GM19324 (cell line): ENCODE measurements at regions not wholly inside any gene's neighbourhood (a gene's known extent, or its start where the extent isn't known, plus 50 kb on each side); places are given as distances from the start of the nearest gene placed in this dataset.

ENCODE experiments used
- ATAC-seq: cut with Tn5 transposase; IDR thresholded peaks from one replicate; pipeline ENCODE4 v1.9.1; 2021; ENCODE audit warnings: mild to moderate bottlenecking, moderate library complexity; ENCODE audit not compliant: unreplicated experiment, low FRiP score

DNA sequence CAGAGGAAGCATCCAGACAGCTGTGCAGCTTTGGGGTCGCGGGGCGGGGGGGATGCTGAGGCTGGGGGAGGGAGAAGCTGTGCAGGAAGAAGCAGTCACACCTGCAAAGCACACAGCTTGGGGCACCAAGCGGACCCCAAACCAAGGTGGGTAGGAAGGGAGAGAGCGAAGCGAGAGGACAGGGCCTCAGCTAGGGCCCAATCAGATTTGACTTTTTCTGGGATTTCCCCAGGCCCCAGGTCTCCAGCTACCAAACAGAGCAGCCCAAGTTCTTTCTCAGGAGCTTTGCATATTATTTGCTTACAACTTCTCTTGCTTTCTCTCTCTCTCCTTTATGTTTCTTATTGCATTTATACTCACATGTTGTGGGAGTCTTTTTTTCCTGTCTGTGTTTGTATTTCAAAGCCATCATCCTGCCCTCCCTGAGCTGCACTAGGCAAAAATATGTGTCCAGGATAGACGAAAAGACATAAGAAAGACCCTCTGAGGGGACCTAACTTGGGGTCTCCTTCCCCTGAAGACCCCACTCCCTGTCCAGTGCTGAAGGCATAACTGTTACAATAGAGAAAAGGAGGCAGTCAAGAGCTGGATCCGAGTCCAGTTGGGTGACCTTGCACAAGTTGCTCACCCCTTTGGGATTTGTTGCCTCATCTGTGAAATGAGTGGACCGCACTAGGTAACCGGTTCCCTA lies 50.6 kb upstream of the SMNDC1 start:
- peak; percentile 35 for ATAC-seq

DNA sequence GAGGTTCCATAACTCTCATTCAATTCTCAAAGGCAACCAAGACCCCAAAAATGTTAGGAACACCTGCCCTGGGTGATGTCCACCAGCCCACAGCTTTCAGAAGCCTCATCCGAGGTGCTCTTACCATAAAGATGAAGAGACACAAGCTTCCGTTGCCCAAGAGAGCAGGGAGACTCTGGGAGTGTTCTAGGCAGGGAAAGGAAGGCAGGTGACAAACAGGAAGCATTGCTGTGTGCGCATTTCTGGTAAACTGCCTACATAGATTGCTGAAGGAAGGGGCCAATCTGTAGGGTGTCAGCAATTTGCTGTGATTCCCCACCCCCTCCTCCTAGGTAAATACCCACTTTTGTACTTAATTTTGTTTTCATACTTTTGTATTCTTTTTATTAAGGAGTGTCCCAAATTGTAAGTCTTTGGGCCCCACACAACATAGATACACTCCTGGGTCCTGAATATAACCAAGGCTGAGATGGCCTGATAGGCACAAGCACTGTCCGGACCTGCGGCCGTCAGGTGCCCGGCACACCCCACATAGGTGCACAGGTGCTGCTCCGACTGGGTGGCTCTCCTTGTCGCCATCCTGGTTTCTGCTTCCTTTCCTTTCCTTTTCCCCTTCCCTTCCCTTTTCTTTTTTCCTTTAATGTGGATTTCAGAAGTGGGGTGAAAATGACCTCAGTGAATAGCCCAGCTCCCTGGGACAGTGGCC lies 51.4 kb upstream of the SMNDC1 start:
- peak; percentile 25 for ATAC-seq

DNA sequence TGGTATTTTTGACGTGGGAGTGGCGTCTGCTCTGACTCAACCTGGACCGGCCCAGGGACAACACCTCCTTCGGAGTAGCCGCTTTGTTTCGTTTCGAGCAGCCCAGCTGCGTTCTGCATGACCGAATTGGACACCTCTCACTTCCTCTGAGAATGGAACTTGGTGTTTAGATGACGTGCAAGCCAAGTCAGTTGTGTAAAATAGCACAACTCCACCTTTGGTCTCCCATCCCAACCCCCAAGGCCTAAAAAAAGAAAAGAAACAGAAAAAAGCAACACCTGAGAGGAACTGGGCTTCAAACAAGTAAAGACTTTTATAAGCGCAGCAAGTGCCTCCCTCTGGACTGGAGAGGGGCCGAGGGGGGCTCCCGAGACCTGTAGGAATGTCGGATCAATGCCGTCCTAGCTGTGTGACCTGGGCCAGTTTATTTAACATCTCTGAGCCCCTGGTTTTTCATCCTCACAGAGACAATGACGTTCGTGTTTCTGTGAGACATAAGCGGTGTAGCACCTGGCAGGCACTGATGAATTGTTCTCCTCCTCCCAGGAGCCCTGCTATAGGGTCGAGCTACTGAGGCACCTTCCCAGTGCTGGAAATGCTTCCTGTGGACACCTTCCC lies 52.0 kb upstream of the SMNDC1 start:
- ATAC-seq, result peak; percentile 78

DNA sequence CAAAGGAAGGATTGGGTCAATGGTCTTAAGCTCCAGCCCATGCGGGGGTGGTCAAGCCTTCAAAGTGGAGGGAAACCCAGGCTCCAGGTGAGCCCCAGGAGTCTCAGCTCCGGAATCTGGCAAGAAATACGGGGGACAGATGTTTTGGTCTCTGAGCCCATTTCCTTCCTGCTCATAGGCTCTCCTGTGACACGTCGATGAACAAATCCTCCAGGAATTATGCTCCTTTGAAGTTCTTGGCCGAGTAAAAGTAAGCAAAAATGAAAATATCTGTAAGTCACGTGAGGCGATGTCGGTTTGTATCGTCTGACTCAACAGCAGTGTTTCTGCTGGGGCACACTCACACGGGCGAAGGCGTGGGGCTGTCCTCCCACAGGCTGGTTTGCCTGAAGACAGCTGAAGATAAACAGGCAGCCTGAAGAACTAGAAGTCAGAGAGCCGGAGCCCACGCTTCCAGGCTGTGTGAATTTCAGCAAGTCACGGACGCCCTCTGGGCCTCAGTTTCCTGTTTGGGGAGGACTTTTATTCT lies 52.6 kb upstream of the SMNDC1 start:
- peak; percentile 0 for ATAC-seq

DNA sequence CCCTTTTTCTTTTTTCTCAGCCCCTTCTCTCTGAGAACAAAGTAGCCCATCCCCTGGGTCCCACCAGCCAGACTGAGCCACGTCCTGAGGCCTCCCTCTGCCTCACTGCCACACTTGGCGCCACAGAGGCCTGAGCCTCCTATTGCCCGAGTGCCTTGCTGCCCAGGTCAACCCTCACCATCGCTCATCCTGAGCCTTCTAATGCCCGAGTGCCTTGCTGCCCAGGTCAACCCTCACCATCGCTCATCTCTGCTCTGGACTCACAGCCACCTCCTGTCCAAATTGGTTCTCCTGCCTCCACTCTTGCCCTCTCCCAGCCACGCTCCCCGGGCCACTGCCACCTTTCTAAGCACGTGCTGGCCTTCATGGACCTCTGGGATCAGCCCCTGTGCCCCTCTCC lies 53.2 kb upstream of the SMNDC1 start:
- ATAC-seq, result no peak

DNA sequence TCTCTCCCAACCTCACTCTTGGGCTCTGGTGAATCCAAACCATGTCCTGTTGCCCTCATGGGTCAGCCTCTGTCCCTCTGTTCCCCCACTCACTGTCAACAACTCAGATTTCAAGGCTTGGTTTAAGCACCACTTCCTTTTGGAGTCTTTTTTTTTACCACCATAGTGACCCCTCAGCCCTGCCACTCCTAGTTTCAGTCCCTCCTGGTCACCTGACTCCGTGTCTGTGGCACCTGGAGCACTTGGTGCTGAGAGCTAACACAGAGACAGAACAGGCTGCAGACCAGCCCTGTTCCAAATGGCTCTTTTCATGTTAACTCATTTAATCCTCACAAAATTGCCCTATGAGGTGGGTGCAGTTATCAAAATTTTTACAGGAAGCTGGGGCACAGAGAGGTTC lies 53.6 kb upstream of the SMNDC1 start:
- no peak for ATAC-seq

DNA sequence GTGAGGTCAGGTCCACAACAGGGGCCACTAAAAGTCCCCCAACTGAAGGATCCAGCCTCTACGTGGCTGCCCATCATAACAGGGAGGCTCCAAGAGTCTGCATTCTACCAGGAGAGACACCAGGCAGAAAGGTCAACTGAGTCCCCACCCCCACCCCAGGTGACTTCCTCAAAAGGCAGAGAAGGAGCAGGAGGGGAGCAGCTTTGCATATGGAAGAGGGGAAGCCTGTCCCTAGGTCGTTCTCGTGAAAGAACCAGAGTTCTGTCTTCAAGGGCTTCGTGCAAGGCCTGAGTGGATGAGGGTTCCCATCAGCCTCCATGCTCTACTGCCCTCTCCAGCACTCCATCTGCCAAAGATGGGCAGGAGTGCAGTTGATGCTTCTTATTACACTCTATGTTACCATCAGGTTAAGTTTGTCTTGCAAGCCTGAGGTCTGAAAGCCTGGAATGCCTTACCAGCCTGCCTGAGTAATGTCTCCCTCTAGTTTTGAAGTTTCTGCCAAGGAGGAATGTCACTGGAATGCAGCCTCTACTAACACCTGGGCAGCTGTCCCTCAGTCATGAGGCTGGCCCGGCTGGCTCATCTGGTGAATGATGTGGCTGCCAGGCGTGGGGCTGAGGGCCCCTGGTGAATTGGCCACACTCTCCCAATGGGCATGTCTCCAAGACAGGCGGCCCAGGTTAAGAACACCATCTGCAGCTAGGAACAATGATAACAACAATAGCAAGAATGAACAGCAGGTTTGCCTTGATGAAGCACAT lies 54.3 kb upstream of the SMNDC1 start:
- no peak for ATAC-seq

DNA sequence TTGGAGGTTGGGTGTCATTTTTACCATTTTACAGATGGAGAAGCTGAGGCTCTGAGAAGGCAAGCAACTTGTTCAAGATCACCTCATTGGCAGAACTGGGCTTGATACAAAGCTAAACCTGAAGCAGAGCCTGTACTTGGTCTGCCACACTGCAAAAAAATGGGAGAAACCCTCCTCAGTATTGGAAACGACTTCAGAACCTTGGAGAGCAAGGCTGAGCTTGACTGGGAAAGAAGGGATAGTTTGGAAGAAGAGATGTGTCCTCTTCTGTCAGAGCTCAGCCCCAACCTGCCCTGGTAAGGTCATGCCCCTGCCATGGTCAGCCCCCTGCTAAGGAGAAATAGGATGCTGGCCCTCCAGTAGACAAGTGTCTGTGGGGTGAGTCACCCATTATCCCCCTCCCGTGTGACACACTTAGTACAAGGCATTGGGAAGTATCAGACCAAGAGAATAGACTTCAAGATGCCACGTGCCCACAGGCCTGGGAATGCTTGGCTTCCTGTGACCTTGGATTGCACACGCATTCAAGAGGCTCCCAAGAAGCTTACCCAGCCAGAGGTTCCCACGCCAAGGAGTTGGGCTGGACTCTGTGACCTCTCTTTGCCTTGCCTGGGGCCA lies 56.2 kb upstream of the SMNDC1 start:
- ATAC-seq, result no peak

DNA sequence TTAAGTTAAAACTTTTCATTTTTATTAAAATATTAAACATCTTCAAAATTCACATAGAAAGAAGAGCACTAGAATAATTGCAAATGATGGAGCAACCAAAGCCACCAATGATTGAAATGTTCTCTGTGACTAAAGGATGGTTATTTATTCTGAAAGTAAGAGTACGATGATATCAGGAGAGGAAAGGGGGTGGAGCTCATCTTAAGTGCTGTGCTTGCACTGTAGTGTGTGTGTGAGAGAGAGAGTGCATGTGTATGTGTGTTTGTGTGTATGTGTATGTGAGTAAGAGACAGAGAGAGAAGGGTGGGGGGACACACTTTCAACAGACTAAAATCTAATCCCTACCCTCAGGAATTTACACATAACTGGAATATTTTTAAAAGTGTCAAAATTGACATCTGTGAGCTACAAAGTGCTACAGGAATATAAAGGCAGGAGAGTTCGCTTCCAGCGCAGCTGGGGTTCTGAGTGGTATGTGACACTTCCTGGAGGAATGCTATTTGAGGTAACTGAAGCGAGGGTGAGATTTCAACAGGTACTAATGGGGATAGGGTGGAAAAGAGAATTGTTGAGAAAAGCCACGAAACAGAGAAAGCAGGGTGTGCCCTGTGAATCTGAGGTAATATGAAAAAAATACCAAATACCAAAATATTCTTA lies 57.2 kb upstream of the SMNDC1 start:
- no peak for ATAC-seq

DNA sequence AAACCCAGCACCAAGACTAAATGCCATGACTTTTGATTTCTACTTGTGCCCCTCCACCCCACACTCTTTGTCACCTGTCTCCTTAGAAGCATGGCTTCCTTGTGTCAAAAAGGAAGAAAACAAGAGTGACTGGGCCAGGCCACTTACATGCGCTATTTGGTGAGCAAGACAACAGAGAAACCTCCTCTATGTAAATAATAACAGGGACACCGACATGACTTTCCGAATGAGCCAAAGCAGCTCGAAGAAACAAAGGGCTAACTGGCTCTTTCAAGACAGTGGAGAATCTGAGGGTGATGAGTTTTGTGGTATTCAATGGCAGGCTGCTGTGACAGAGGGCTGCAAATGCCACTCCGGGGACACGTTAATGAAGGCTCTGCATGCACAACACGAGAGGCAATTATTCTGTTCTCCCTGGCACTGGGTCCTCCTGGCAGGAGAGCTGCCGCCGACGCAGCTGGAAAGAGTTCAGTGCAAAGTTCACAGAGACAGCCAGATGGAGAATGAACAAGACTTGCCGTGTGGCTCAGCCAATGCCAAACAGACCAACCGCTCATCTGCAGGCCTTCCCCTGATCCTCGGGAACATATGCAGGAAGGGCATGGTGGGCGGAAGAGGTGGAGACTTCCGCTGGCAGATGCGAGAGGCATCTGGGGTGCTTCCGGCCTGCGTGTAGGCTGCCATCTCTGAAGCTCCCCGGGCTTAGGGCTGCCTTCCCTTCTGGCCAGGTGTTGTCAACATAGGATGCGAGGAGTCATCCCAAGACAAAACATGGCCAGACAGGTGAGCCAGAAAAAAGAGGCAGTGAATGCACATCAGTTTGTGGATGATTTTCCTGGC lies 59.1 kb upstream of the SMNDC1 start:
- no peak for ATAC-seq

DNA sequence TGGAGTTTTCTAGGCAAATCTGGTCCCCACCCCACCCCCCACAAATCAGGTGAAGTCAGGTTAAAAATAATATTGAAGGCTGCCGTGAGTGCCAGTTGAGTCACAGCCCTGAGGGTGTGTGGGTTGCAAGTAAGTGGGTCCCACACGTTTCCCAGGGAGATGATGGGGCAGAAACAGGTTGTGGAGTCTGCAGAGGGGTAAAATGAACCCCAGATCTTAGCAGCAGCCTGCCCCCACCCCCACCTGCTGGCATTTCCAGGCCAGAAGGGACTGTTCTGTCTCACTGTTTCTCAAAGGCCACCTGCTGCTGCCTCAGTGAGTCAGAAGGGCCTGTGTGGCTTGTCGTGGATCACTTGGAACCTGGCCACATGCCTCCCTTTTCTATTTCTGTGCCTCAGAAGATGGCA lies 59.8 kb upstream of the SMNDC1 start:
- ATAC-seq, result no peak

DNA sequence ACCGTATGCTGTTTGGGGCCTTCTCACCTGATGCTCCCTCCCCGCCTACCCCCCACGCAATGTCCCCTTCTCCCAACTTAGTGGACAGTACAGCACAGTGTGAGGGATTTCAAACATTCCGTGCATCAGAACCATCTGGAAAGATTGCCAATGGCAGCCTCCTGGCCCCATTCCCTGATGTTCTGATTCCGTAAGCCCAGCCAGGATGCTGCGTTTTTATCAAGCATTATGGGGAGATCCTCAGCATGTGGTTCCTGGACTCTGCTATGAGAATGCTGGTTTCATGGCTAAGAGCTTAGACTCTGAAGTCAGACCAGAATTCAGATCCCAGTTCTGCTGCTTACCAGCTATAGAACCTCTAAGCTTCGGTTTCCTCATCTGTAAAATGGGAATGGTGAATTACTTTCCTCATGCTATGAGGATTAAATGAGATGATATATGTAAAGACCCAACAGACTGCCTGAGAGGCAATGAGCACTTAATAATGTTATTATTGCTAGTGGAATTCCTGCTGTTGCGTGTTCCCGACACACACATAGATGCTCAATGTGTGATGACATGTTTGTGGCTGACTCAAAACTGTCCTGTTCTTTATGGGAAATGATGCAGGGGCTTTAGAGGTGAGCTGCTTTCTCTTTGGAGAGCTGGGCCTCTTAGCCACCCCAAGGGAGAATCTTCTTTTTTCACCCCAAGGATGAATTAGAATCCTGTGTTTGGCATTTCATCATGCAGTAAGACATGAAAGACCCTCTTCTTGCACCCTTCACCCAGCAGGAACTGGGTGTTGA lies 60.8 kb upstream of the SMNDC1 start:
- ATAC-seq, result no peak

DNA sequence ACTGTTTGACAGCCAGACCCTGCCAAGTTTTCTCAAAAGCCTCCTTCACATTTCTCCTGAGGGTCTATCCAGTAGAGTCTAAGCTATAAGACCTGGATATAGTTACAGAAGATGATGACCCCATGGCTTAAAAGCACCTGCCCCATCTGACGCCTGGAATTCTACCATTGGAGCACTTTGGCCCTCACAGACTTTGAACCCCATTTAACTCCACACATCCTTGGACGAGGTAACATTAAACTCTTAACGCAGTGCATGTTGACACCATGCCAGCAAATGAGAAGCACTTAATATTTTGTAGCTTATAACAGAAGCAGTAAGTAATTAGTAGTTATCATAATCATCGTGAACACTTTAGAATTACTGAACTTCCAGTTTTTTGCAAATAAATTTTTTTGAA lies 61.9 kb upstream of the SMNDC1 start:
- no peak for ATAC-seq

DNA sequence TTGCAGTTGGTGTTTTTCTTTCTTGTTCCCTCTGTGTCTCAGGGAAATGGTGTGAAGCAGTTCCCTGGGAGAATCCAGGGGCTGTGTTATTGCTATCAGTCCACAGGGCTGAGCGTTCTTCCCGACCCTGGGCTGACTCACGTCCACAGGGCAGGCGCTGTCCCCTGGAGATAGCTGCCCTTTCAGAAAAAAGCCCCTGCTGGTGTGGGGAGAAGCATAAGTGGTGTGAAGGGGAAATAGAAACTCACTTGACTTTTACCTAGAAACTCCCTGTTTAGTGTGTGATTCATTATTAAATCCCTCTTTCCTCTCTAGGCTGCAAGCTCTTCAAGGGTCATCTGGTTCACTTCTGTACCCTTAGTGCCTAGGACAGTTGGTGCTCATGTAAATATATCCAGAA lies 63.3 kb upstream of the SMNDC1 start:
- peak; percentile 45 for ATAC-seq

DNA sequence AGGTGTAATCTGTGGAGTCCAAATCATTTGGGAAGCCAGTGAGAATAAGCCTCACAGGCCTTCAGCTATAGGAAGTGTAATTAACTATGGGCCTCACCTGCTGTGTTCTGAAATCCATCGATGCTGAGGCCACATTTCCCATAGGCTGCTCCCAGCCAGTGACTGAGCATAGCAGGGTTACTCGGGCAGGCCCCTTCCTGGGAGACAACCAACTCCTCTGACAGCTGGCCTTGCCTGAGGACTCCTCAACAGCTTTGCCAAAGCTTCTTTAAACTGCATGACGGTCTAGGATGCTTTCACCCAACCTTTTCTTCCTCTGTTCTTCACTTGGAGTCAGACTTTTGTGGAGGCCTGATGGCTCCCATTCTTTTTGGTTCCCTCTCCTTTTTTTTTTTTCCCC lies 63.8 kb upstream of the SMNDC1 start:
- no peak for ATAC-seq

DNA sequence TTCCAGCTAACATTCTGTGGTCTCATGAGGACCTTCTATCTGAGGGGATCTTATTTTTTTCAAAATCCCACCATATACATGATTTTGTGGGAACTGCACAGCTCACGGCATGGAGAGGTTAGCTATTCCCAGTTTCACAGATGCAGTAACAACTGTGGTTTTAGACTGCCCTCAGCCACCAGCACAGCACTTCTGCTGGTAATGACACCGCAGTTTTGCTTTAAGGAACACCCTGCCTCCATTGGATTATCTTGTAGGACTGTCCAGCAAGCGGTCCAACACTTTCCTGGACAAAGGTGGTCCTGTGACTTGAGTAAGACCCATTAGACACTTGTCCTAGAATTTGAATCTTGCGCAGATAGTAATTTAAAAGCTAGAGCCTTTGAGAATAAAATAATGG lies 65.3 kb upstream of the SMNDC1 start:
- no peak for ATAC-seq

DNA sequence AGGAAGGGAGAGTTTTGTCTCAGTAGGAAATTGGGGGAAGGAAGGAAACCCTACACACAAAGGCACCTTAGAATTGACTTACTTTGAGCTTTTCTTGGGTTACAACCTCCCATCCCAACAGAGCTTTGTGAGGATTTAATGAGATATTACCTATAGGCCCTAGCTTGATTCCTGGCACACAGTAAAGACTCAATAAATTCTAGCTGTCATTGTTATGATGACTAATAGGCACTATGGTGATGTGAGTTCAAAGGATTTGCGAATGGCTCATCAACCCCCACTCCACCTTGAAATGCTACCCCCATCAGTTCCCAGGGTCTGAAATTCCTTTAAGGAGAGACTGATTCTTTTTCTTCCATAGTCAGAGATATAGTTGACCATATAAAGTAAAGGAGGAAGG lies 67.9 kb upstream of the SMNDC1 start:
- no peak for ATAC-seq

DNA sequence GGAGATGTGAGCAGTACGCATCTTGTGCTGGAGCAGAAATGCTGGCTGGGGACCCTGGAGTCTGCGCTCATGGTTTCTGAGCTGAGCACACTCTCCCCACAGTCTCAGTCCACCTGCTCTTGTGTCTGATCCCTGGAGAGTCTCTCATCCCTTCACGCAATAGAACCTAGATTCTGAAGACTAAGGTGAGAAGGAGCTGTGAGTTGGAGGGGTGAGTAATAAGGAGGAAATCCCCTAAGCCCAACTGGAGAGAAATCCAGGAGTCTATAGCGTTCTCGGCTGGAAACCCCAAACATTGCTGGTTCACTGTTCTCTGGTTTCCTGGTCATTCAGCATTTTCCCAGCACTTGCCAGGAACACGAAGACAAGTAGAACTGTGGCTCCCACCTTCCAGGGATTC lies 68.3 kb upstream of the SMNDC1 start:
- ATAC-seq, result no peak
